ACHN (cell line): ENCODE measurements at regions not wholly inside any gene's neighbourhood (a gene's known extent, or its start where the extent isn't known, plus 50 kb on each side); places are given as distances from the start of the nearest gene placed in this dataset.

Experiments used
- DNase-seq: peaks from one replicate; pipeline ENCODE4 v3.0.0-alpha.2; 2015
- in situ Hi-C: cut with HindIII; loops from 2 replicates; pipeline ENCODE4 v1.10.0; 2017; ENCODE audit warnings: low sequenced_read_pairs, low pct_ligation_motif_present, low pct_unique_long_range_greater_than_20kb

GRCh38 chr1:69220672-69221071, 347.1 kb upstream of the LRRC7 start:
- DNase-seq: no peak
- in situ Hi-C loops: no loop called here

- no peak for DNase-seq
- in situ Hi-C loops: no loop called here
Measured at GRCh38 chr1:69221524-69221923, 346.2 kb upstream of the LRRC7 start.

- no peak for DNase-seq
- in situ Hi-C loops: no loop called here
Measured at GRCh38 chr1:69223156-69223555, 344.6 kb upstream of the LRRC7 start.

GRCh38 chr1:69228501-69228900, 339.2 kb upstream of the LRRC7 start:
- DNase-seq: no peak
- in situ Hi-C loops: no loop called here

- in situ Hi-C loops: no loop called here
- DNase-seq: no peak
Measured at GRCh38 chr1:69230208-69230607, 337.5 kb upstream of the LRRC7 start.

GRCh38 chr1:69233463-69233862, 334.3 kb upstream of the LRRC7 start:
- no peak for DNase-seq
- in situ Hi-C loops: no loop called here

GRCh38 chr1:69244211-69244610, 323.5 kb upstream of the LRRC7 start:
- in situ Hi-C loops: no loop called here
- no peak for DNase-seq

- no peak for DNase-seq
- in situ Hi-C loops: no loop called here
Measured at GRCh38 chr1:69246109-69246508, 321.6 kb upstream of the LRRC7 start.

GRCh38 chr1:69246710-69247109, 321.0 kb upstream of the LRRC7 start:
- no peak for DNase-seq
- in situ Hi-C loops: no loop called here

- no peak for DNase-seq
- in situ Hi-C loops: no loop called here
Measured at GRCh38 chr1:69252696-69253095, 315.0 kb upstream of the LRRC7 start.

- no peak for DNase-seq
- in situ Hi-C loops: no loop called here
Measured at GRCh38 chr1:69256036-69256435, 311.7 kb upstream of the LRRC7 start.

- no peak for DNase-seq
Measured at GRCh38 chr1:69258842-69259241, 308.9 kb upstream of the LRRC7 start.

GRCh38 chr1:69263921-69264391, 303.8 kb upstream of the LRRC7 start:
- in situ Hi-C loops: no loop called here
- no peak for DNase-seq

More at GRCh38 chr1:69258842-69259241, 308.9 kb upstream of the LRRC7 start:
- in situ Hi-C loops: no loop called here

- DNase-seq: no peak
- in situ Hi-C loops: no loop called here
Measured at GRCh38 chr1:69269491-69269890, 298.2 kb upstream of the LRRC7 start.

- in situ Hi-C loops: no loop called here
- no peak for DNase-seq
Measured at GRCh38 chr1:69271587-69272125, 296.1 kb upstream of the LRRC7 start.

GRCh38 chr1:69272684-69273083, 295.0 kb upstream of the LRRC7 start:
- no peak for DNase-seq
- in situ Hi-C loops: no loop called here

GRCh38 chr1:69278923-69279322, 288.8 kb upstream of the LRRC7 start:
- in situ Hi-C loops: no loop called here
- no peak for DNase-seq

- in situ Hi-C loops: no loop called here
- no peak for DNase-seq
Measured at GRCh38 chr1:69283516-69283915, 284.2 kb upstream of the LRRC7 start.

GRCh38 chr1:69284508-69284907, 283.2 kb upstream of the LRRC7 start:
- in situ Hi-C loops: no loop called here

GRCh38 chr1:69288416-69288815, 279.3 kb upstream of the LRRC7 start:
- in situ Hi-C loops: no loop called here
- no peak for DNase-seq

More at GRCh38 chr1:69284508-69284907, 283.2 kb upstream of the LRRC7 start:
- DNase-seq: no peak

GRCh38 chr1:69290291-69290690, 277.4 kb upstream of the LRRC7 start:
- DNase-seq: no peak
- in situ Hi-C loops: no loop called here
